CD4-positive, alpha-beta T cell (primary cell): ENCODE measurements at regions not wholly inside any gene's neighbourhood (a gene's known extent, or its start where the extent isn't known, plus 50 kb on each side); places are given as distances from the start of the nearest gene placed in this dataset.

Experiments used
- ATAC-seq: fragments of 200-7000 bp; cut with Tn5 transposase; one replicate; pipeline ENCODE4 v1.10.0; 2022; ENCODE audit warnings: mild to moderate bottlenecking; ENCODE audit not compliant: poor library complexity
- CTCF ChIA-PET: fragments of 350-600 bp; sonication (Branson Sonifier 250); formaldehyde crosslinking; loops from one replicate; lab custom pipeline; 2021; ENCODE audit warnings: antibody characterized with exemption, inconsistent platforms; lab: Charles Lee
- POLR2A ChIA-PET: fragments of 350-600 bp; sonication (Branson Sonifier 250); formaldehyde crosslinking; loops from one replicate; lab custom pipeline; 2021; ENCODE audit warnings: antibody characterized with exemption, inconsistent platforms; lab: Charles Lee
- DNase-seq, 14 experiments: peaks; one replicate each; pipeline ENCODE4 v3.0.0-alpha.2; 2013 to 2020; ENCODE audit warnings: mixed read lengths in 2 of 14
- H3K27ac ChIP-seq, 2 donors: one replicate each; pipeline versions ENCODE4 v1.5.1 to v1.7.0; 2013; ENCODE audit warnings: low read length in 2 of 2, low read depth in 1 of 2, mild to moderate bottlenecking in 1 of 2
- H3K27me3 ChIP-seq, 2 experiments: 1 replicate in 1 of 2; 2 replicates in 1 of 2; pipeline versions ENCODE4 v1.6.1 to v1.7.0; 2013; ENCODE audit warnings: low read length in 2 of 2, control low read depth in 1 of 2, mild to moderate bottlenecking in 1 of 2, moderate library complexity in 1 of 2; ENCODE audit not compliant: insufficient read depth in 2 of 2, control insufficient read depth in 1 of 2
- H3K36me3 ChIP-seq: one replicate; pipeline ENCODE4 v1.6.1; 2013; ENCODE audit warnings: low read length, control low read depth; ENCODE audit not compliant: insufficient read depth
- H3K4me1 ChIP-seq: one replicate; pipeline ENCODE4 v1.6.1; 2013; ENCODE audit warnings: low read length, control low read depth; ENCODE audit not compliant: insufficient read depth
- H3K4me3 ChIP-seq: one replicate; pipeline ENCODE4 v1.5.1; 2013; ENCODE audit warnings: mild to moderate bottlenecking, low read length, moderate library complexity
- H3K9me3 ChIP-seq, 2 experiments: 1 replicate in 1 of 2; 2 replicates in 1 of 2; pipeline versions ENCODE4 v1.6.1 to v1.7.0; 2013; ENCODE audit warnings: low read length in 2 of 2, mild to moderate bottlenecking in 2 of 2, control low read depth in 1 of 2, moderate library complexity in 1 of 2; ENCODE audit not compliant: control insufficient read depth in 1 of 2, insufficient read depth in 1 of 2
- H3K27ac Mint-ChIP-seq: one replicate; pipeline ENCODE4 v1.8.0; 2020; ENCODE audit warnings: mixed read lengths
- H3K27me3 Mint-ChIP-seq: one replicate; pipeline ENCODE4 v1.8.0; 2021; ENCODE audit warnings: mixed read lengths
- H3K36me3 Mint-ChIP-seq: one replicate; pipeline ENCODE4 v1.8.0; 2021; ENCODE audit warnings: low read depth, mixed read lengths
- H3K4me1 Mint-ChIP-seq: one replicate; pipeline ENCODE4 v1.8.0; 2021; ENCODE audit warnings: low read depth, mixed read lengths
- H3K4me3 Mint-ChIP-seq: one replicate; pipeline ENCODE4 v1.8.0; 2020; ENCODE audit warnings: mild to moderate bottlenecking, mixed read lengths
- H3K9me3 Mint-ChIP-seq: one replicate; pipeline ENCODE4 v1.8.0; 2020; ENCODE audit warnings: mixed read lengths
- intact Hi-C, 2 experiments: fragments of 100-400 bp; cut with DNase I in 1 of 2; cut with micrococcal nuclease in 1 of 2; formaldehyde crosslinking; loops; one replicate each; pipeline versions ENCODE4 v1.15.1 to v1.9.0; 2023 to 2025; cut with DNase I, micrococcal nuclease
- TF ChIP-seq, protein P1 (sequence below): fragments of 200-600 bp; IDR thresholded peaks from one replicate; pipeline ENCODE4 v1.8.0; 2022; ENCODE audit warnings: antibody characterized with exemption, mild to moderate bottlenecking

- H3K4me1 Mint-ChIP-seq: no peaks in the 10 kb centered on the region
- CTCF ChIA-PET: no interaction called here
- no peaks in the 10 kb centered on the region for H3K36me3 Mint-ChIP-seq
- no peak overlapping the region for H3K4me3 ChIP-seq
- no peaks in the 10 kb centered on the region for H3K27me3 Mint-ChIP-seq
- ATAC-seq: no peak
- H3K27ac Mint-ChIP-seq: no peak overlapping the region
- DNase-seq: no peak
- H3K9me3 Mint-ChIP-seq: peaks cover 30% of the 10 kb centered on the region
- H3K36me3 ChIP-seq: no peaks in the 10 kb centered on the region
- no peaks in the 10 kb centered on the region for H3K4me1 ChIP-seq
- TF ChIP-seq, protein P1, sequence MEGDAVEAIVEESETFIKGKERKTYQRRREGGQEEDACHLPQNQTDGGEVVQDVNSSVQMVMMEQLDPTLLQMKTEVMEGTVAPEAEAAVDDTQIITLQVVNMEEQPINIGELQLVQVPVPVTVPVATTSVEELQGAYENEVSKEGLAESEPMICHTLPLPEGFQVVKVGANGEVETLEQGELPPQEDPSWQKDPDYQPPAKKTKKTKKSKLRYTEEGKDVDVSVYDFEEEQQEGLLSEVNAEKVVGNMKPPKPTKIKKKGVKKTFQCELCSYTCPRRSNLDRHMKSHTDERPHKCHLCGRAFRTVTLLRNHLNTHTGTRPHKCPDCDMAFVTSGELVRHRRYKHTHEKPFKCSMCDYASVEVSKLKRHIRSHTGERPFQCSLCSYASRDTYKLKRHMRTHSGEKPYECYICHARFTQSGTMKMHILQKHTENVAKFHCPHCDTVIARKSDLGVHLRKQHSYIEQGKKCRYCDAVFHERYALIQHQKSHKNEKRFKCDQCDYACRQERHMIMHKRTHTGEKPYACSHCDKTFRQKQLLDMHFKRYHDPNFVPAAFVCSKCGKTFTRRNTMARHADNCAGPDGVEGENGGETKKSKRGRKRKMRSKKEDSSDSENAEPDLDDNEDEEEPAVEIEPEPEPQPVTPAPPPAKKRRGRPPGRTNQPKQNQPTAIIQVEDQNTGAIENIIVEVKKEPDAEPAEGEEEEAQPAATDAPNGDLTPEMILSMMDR: no peak
- no peaks in the 10 kb centered on the region for H3K9me3 ChIP-seq
- intact Hi-C loops: no loop called here
- POLR2A ChIA-PET: no interaction called here
- H3K4me3 Mint-ChIP-seq: no peak overlapping the region
- no peaks in the 10 kb centered on the region for H3K27me3 ChIP-seq
- no peak overlapping the region for H3K27ac ChIP-seq
Observed at GRCh38 chr20:55213653-55214052, 738.3 kb downstream of the DOK5 start.

DNA sequence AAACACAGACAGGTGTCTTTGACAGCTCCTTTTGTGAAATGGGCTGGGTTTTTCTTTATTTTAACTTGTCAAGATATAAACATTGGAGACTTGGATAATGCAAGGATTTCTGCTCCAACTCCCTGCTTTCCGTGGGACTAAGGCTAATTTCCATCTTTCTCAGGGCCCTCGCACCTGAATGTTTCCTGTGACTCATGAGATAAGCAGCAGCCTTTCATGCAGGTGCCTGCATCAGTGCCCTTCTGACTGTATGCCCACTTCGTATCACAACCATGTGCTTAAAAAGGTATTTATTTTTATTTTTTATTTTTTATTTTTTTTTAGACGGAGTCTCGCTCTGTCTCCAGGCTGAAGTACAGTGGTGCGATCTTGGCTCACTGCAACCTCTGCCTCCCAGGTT is 736.1 kb downstream of the DOK5 start:
- DNase-seq: no peak
- H3K27ac ChIP-seq: no peak overlapping the region
- H3K36me3 ChIP-seq: no peaks in the 10 kb centered on the region
- H3K4me3 ChIP-seq: no peak overlapping the region
- TF ChIP-seq, protein P1: no peak
- H3K4me1 ChIP-seq: no peaks in the 10 kb centered on the region
- H3K4me3 Mint-ChIP-seq: no peak overlapping the region
- no peaks in the 10 kb centered on the region for H3K27me3 Mint-ChIP-seq
- H3K9me3 Mint-ChIP-seq: peaks cover 19% of the 10 kb centered on the region
- intact Hi-C loops: no loop called here
- POLR2A ChIA-PET: no interaction called here
- CTCF ChIA-PET: no interaction called here
- H3K27me3 ChIP-seq: no peaks in the 10 kb centered on the region
- no peak for ATAC-seq
- H3K4me1 Mint-ChIP-seq: no peaks in the 10 kb centered on the region
- H3K36me3 Mint-ChIP-seq: no peaks in the 10 kb centered on the region
- no peaks in the 10 kb centered on the region for H3K9me3 ChIP-seq
- H3K27ac Mint-ChIP-seq: no peak overlapping the region

GRCh38 chr20:55205665-55206064 is 730.3 kb downstream of the DOK5 start:
- Mint-ChIP-seq H3K4me3 (no peak overlapping the region), H3K27me3 (no peaks in the 10 kb centered on the region), H3K4me1 (no peaks in the 10 kb centered on the region), H3K9me3 (peaks cover 19% of the 10 kb centered on the region), H3K36me3 (no peaks in the 10 kb centered on the region), H3K27ac (no peak overlapping the region)
- ATAC-seq (no peak), DNase-seq (no peak)
- H3K27ac ChIP-seq: no peak overlapping the region
- H3K9me3 ChIP-seq: no peaks in the 10 kb centered on the region
- CTCF ChIA-PET: no interaction called here
- no peaks in the 10 kb centered on the region for H3K36me3 ChIP-seq
- no peak overlapping the region for H3K4me3 ChIP-seq
- TF ChIP-seq, protein P1: no peak
- H3K4me1 ChIP-seq: no peaks in the 10 kb centered on the region
- intact Hi-C loops: no loop called here
- H3K27me3 ChIP-seq: no peaks in the 10 kb centered on the region
- POLR2A ChIA-PET: no interaction called here
